ENCODE measurements at regions not wholly inside any gene's neighbourhood (a gene's known extent, or its start where the extent isn't known, plus 50 kb on each side); places are given as distances from the start of the nearest gene placed in this dataset.
A peak's percentile ranks its signal among the peaks of the same experiment; 100 is the strongest.
"Not testable (repeated sequence)": the region's sequence is repeated elsewhere in the genome, so short reads cannot be mapped to it uniquely, and the experiment has no call there.

DNA sequence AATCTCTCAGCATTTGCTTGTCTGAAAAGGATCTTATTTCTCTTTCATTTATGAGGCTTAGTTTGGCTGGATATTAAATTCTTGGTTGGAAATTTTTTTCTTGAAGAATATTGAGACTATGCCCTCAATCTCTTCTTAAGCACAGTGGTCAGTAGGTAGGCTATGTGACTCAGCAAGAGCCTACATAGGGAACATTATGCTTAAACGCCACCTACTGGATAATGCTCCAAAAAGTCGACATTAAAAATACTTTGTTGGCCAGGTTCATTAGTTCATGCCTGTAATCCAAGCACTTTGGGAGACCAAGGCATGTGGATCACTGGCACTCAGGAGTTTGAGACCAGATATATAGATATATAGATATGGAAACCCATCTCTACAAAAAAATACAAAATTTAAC, 678.0 kb upstream of the USP24 start:
- peak in 1 of 2 experiments; percentile 11 for DNase-seq

DNA sequence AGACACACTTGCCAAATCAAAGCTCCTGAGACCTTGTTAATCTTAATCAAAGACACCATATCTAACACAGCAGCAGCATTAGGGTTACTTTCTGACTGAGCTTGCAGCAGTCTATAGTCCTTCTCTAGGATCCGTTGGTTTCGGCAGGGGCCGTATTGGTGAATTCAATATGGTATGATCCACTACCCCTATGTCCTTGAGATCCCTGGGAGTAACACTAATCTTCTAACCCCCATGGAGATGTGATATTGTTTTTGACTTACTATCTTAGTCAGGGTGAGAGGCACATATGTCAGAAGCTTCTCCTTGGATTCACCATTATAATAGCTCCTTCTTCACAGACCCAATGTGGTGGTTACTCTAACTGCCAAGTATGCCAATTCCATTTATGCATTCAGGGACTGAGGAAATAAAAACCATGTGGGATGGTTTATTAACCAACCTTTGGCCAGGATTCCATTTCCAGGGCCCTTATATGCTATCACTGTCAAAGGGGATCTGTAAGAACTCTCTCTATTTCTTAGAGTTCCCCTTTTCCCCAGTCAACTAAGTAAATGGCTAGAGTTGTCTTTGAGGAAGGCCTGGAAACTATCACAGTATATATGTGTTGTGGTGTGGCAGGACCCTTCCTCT, 673.6 kb upstream of the USP24 start:
- DNase-seq = no peak

DNA sequence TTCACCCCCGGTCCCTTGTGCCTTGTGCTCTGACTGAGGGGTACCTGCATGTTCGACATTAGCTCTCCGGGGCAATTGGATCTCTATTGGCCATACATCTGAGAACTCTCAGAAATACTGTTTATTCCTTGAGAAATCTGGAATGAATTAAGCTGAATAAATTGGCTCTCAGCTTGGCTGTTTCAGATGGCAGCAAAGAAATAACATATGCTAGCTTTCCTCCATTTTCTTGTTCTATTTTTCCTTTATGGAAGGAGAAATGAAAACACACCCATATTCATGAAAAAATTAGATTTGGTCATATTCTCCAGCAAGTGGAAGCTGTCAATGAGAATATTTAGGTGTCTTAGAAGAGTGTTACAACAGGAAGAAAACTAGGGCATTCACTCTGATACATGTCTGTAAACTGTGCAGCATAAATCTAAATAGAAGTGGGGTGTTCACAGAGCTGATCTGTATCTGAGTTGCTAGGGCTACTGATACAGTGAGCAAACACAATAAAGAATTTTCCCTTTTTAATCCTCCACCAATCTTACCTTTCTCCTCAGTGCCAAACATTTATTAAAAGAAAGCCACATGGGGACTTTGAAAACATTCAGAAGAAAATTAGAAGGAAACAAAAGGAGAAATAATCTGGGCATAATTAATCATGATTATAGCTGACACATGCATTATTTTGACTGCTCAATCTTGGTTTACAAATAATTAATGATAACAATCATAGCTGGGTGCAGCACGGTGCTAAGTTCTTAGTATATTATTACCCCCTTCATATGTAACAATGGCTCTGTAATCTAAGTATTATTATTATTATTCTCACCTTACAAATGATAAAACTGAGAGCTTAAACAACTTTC, 671.9 kb upstream of the USP24 start:
- DNase-seq = no peak

DNA sequence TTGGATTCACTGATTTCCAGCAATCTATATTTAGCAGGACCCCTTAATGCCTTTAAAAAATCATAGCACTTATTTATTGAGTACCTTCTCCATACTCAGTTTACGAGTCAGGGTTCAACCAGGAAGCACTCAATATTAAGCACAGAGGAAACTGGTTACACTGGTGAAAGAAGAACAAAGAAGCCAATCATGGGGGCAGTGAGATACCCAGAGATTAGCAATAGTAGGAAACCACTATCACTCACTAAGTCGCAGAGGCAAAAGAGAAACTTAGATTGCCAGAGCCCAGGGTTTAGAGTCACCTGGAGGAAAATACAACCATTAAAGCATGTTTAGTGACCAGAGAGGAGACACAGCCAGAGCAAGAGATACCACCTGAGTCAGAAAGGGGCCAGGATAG, 670.5 kb upstream of the USP24 start:
- no peak for DNase-seq

DNA sequence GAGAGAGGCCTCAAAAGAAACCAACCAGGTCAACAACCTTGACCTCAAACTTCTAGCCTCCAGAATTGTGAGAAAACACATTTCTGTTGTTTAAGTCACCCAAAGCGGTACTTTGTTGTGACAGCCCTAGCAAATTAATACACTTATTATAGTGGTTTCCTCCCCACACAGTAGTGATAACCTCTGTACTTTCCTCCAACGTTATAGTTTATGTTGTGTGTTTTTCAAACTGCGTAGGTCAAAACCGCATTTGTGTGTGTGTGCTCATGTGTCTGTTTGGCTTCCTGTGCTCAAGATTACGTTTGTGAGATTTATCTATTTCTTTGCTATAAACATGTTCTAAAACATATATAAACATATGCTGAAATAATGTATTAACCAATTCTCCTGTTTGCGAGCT, 667.8 kb upstream of the USP24 start:
- DNase-seq = no peak

DNA sequence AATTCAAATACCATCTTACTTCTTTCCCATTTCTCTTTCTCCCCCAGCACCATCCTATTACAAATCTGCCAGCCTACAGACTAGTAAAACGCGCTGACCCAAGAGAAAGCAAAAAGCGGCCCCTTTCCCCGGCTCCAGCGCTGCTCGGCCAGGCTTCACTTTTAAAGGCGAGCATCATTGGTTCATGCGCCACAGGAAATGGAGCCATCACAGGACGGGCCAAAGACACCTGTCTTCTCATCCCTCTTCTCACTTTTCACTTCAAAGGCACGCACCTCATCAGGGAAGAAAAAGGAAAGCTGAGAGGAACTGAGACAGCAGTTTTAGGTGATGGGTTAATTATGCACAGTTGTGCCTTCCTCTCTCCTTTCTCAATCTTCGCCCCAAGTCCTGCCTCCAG, 664.2 kb upstream of the USP24 start:
- no peak for DNase-seq

DNA sequence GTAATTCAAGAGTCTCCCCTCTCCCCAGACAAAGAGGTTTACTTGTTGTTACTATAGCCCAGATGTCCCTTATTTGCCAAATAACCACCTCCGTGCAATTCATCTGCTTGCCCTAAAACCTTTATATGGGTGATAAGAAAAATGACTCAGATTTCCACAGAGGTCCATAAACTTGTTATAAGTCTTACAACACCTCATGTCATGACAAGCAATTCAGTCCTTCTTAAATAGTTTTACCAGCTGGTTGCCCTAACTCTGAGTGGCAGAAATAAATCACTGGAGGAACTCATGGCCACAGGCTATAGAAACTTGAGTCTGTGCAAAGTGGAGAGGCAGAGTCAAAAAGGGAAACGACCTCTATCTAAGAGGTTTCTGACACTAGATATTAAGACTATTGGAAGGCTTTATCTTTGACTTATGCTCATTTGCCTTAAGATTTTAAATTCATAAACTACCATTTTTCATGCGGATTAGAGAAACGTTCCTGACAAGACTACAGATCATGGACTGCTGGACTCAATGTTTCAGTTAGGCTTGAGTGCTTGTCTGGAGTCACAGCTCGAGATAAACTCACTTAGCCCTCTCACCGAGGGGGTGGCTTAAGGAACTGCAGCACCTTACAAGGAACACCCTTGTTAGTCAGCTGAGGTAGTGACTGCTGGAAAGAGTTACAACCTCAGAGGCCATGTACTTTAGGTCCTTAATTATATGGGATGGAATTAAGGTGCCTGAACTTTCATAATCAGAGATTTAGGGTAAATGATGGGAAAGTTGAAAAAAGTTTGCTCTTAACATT, 662.5 kb upstream of the USP24 start:
- DNase-seq = no peak

DNA sequence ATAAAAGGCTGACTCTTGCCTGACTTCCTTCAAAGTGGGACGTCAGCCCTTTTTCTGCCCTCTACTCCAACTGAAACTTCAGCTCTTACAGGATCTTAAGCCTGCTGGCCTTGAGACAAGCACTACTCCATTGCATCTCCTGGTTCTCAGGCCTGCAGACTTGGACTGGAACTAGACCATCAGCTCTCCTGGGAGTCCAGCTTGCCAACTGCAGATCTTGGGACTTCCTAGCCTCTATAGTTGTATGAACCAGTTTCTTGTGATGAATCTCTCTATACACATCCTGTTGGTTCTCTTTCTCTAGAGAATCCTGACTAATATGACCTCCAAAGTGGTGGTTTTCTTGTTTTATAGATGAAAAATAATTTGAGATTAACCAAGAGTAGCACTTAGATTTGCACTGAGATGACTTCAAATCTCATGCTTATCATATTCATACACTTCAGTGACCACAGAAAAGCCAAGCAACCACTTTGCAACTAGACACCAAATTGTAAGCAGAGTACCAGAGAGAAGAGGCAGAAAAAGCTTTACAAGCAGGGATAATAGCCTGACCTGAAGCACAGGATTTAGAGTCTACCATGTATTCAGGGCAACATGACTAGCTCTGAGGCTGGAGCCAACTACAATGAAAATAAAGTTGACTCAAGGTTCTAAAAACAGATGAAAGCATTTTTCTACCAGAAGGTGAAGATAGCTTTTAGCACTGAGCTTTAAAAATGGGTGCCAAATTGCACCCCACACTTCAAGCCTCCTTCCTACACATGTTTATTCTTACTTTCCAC, 661.3 kb upstream of the USP24 start:
- DNase-seq = no peak

DNA sequence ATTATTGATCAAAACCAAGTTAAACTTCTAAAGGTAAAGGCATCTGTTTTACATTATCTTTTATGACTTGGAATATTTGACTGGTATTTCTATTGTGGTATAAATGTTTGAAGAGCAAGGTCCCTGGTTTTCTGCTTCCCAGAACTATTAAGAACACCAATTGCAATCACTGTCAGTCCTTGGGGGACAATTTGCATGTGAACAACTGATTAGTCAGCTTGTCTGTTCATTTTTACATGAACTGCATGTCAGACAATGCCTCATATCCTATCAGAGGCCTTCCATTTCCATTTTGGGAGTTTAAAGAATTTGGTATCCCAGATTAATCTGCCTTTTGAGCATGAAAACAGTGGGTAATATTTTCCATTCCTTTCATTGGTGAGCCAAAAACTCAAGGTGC, 654.9 kb upstream of the USP24 start:
- DNase-seq = no peak

DNA sequence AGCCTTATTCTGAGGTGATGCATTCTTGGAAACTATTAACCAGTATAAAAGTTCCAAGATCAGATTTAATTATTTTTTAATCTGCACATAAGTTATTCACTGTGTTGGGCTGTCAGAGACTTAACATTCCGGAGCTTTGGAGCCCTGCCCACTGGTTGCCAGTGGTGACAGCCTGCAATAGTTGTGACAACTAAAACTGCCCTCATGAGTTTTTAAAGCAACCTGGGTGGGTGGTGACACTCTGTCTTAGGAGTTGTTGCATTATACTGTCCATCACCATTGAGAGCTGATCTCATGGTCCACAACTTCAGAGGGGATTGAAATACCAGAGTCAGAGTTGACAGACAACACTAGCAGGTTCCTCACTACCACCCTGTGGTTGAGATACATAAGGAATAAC, 653.9 kb upstream of the USP24 start:
- no peak for DNase-seq

DNA sequence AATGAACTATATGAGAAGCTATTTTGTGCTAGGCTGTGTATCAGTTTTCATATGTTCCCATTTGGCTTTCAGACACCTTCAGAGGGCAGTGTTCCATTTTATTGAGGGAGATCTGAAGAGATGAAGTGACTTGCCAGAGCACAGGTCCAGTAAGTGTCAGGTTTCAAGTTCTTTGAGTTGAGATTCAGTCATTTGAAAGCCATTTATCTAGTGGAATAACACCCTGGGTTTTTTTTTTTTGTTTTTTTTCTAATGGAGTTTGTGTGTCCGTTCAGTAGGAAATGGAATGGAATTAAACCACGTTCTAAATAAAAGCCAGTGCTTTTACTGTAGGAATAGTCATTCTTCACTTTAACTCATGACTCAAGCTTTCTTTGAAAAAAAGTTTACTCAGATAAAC, 652.9 kb upstream of the USP24 start:
- DNase-seq = no peak

DNA sequence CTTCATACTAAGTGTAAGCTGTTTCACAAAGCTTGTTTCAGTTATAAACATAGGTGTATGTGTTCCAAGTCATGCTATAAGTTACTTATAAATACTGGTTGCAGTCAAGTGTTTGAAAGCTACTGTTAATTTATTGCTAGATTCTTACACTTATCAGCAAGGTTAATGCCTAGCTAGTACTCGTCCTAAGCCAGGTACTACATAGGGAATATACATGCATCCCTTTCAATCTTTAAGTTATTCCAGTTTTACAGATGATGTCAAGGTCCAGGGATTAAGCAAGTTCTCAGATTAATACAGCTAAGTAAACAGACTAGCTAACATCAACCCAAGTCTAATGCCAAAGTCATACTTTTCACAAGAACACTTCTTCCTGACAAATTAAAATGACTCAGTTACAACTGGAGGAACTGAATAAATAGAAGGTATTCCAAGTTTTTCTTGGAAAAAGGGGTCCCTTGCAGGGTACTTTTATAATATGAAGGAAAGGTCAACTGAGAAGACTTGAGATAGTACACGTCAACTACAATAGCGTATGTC, 652.2 kb upstream of the USP24 start:
- DNase-seq = no peak

DNA sequence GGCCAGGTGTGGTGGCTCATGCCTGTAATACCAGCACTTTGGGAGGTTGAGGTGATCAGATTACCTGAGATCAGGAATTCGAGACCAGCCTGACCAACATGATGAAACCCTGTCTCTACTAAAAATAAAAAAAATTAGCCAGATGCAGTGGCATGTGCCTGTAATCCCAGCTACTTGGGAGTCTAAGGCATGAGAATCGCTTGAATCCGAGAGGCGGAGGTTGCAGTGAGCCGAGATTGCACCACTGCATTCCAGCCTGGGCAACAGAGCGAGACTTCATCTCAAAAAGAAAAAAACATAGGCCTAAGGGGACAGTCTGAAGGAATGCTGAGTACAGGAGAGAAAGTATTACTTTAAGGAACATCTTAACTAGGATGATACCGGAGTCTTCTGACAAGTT, 650.6 kb upstream of the USP24 start:
- not testable (repeated sequence) for DNase-seq

DNA sequence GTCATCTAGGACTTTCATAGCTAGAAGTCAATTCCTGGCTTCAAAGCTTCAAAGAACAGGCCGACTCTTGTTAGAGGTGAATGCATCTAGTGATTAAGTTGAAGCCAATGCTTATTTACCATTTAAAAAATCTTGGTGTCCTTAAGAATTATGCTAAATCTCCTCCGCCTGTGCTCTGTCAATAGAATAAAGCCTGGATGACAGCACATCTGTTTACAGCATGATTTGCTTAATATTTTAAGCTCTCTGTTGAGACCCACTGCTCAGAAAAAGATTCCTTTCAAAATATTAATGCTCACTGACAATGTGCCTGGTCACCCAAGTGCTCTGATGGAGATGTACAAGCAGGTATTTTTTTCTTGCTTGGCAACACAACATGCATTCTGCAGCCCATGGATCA, 649.1 kb upstream of the USP24 start:
- no peak for DNase-seq

DNA sequence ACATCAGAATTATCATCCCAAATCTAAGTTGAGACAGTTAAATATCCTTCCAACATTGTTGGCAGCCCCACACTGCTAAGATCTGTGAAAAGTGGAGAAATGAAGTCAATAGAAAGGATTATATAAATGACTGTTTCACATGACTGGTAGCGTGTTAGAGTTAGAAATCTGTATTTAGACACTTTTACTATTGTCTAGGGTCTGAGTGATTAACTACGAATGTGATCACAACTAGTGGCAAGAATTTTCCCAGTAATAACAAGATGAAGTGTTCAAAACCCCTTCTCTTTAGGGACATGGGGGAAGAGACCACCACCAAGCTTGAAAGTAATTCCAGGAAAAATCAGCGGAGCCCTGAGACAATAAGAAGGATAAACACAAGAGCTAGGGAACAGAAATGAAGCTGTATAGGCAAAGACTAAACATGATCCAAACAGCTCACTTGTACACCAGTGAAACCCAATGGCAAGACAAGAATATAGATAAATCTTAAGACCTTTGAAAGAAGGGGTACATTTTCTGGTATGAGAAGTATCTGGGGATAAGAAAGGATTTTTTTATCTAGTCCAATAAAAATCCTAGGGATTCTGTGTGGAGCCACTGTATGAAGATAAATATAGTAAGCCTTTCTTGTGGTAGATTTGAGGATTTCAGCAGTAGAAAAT, 646.6 kb upstream of the USP24 start:
- no peak for DNase-seq

DNA sequence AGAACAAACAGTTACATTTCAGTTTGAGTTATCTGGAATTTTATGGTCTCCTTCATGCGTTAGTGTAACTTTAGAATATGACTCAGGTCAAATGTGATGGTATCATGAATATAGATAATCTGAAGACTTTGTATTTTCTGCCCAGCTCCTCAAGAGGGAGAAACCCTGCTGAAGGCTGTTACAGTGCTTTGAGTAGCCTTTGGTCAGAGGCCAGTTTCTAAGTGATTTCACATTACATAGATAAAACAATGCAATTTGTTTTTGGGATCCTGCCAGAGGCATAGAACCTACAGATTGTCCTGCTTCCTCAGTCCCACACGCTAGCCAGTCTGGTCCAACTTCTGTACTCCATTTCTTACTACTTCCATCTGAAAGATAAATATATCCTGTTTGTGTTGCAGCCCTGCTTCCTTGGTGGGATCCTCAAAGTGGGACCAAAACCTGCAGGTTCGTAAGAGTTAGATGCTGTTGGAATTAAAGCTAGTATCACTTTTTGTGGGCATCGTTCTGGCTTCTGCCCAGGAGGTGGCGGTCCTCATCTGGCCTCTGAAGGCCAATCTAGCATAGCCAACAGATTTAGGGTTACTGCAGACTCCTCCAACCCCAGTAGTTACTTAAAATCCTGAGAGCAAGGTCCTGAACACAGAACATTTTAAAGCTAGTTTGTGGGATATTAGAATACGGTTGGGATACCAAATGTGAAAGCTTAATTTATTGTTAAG, 645.8 kb upstream of the USP24 start:
- DNase-seq = no peak

DNA sequence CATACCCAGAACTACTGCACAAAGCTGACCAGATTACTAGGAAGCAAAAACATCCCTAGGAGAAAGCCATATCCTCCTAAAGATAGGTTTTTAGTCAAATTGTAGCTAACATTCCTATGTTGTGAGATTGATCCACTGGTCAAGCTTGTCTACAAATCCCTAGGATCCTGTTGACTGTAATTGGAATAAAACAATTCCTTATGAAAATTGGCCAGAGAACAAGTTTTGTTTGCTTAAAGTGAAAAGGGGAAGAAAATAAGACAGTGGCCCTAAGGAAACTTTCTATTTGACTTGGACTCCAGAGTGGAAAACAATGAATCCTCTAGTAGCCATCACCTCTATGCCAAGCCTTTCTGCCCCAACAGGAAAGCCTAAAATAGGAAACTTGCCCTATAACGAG, 645.2 kb upstream of the USP24 start:
- DNase-seq = no peak

DNA sequence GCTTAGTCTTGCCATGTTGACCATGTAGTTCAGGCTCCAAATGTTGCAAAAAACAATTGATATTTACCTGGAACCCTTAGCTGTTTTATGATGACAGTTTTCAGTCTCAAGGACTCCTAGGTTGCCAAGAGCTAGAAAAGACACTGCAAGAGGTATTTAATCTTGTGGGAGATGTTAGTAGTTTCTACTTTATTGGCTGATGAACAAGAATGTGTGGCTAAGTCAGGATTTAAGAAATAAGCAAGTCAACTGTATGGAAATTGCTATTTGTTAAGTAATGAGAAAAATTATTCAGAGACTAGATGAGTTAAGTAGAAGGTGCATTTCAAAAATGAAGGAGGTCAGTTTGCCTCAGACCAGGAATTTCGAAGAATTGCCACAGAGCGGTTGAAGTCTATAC, 639.7 kb upstream of the USP24 start:
- DNase-seq = no peak

DNA sequence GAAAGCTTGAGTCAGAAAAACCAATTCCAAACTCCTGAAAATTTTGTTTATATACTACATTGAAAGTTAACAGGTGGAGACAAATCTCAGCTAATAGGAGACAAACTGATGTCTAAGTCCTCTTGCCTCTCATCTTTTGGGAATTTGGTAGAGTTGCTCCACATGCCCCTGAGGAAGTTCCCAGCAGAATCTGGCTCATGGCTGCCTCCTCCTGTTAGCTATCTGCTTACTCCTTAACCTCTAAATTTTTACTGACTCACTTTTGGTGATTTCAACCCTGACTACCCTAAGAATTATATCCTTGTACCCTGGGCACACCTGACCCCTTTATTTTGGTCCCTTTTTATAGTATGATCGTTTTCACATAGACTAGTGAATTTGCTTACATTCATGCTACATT, 633.7 kb upstream of the USP24 start:
- DNase-seq = no peak

DNA sequence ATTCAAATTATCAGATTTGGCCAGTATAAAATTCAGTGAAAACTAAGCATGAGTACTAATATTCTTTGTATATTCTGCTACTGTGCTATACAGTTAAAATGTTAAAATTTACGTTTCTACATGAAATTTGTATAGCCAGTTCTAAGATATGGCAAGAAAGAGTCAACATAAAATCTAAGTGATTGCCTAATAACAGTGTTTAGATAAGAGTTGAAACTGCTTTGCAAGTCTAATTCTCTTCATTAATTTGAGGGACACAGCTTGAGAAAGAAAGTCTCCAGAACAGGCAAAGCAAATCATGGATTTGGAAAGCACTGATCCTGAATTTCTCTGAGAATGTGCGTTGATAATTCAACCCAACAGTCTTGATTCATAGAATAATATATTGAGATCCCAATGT, 630.9 kb upstream of the USP24 start:
- DNase-seq = no peak

DNA sequence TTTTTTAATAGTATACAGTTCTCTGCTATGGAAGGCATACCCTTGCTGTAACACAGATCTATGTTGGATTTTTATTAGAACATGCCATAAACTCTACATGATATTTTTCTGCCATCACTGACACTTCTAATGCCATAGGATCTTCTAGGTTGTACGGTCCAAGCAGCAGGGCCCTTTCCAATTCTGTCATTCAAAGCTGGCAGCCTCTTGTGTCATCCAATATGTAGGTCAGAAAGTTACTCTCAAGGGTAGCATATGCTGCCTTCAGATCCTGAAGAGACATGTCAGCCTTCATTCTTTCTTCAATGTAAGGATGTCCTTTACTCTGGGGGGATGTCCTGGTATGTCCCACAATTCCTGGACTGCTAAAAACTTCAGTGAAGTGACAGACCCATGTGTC, 629.2 kb upstream of the USP24 start:
- no peak for DNase-seq

DNA sequence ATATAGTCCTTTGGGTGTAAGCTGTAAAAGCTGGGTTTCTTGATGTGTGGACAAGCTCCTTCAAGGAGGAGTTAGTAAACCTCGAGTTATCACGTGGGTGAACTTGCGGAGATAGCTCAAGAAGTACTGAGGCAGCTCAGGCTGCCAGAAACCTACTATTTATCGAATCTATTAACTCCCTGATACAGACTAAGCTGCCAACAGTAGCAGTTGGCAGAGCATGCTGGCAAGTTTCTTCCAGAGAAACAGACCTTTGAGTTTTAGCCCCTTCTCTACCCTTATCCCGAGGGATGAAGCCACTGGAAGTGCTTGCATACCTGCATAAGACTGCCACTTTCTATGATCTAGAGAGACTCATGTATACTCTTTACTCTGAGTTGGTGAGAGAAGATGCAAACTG, 624.5 kb upstream of the USP24 start:
- no peak for DNase-seq
